Astrocyte (in vitro differentiated cells and primary cell): ENCODE measurements at regions not wholly inside any gene's neighbourhood (a gene's known extent, or its start where the extent isn't known, plus 50 kb on each side); places are given as distances from the start of the nearest gene placed in this dataset.

ENCODE experiments used
- DNase-seq: peaks from one replicate; pipeline ENCODE4 v3.0.0-alpha.2; 2010; ENCODE audit warnings: low read depth
- FAIRE-seq: peaks from 2 replicates; lab custom pipeline; 2011; peaks lifted over from hg19 to GRCh38; lab: Jason Lieb, UNC
- H2AFZ ChIP-seq: 2 replicates; pipeline ENCODE4 v1.6.0; 2012; ENCODE audit warnings: low read depth, low read length, inconsistent platforms
- H3K27ac ChIP-seq: 2 replicates; pipeline ENCODE4 v1.5.1; 2011; ENCODE audit warnings: low read depth, low read length, inconsistent platforms
- H3K27me3 ChIP-seq: 2 replicates; pipeline ENCODE4 v1.6.0; 2011; ENCODE audit warnings: low read length, inconsistent platforms; ENCODE audit not compliant: insufficient read depth
- H3K36me3 ChIP-seq: 2 replicates; pipeline ENCODE4 v1.5.1; 2011; ENCODE audit warnings: low read length, inconsistent platforms; ENCODE audit not compliant: insufficient read depth
- H3K4me1 ChIP-seq: 2 replicates; pipeline ENCODE4 v1.5.1; 2011; ENCODE audit warnings: low read length, inconsistent platforms; ENCODE audit not compliant: insufficient read depth
- H3K4me2 ChIP-seq: 2 replicates; pipeline ENCODE4 v1.6.0; 2012; ENCODE audit warnings: low read length, inconsistent platforms
- H3K4me3 ChIP-seq: 2 replicates; pipeline ENCODE4 v1.5.1; 2011; ENCODE audit warnings: low read depth, mild to moderate bottlenecking, low read length, inconsistent platforms; ENCODE audit not compliant: insufficient read depth
- H3K79me2 ChIP-seq: 2 replicates; pipeline ENCODE4 v1.6.0; 2012; ENCODE audit warnings: mild to moderate bottlenecking, low read length, inconsistent platforms; ENCODE audit not compliant: insufficient read depth
- H3K9ac ChIP-seq: 2 replicates; pipeline ENCODE4 v1.6.0; 2012; ENCODE audit warnings: mild to moderate bottlenecking, low read length, inconsistent platforms
- H3K9me3 ChIP-seq: 2 replicates; pipeline ENCODE4 v1.5.1; 2012; ENCODE audit warnings: low read depth, mild to moderate bottlenecking, low read length, inconsistent platforms; ENCODE audit not compliant: insufficient read depth
- H4K20me1 ChIP-seq: 2 replicates; pipeline ENCODE4 v1.6.0; 2012; ENCODE audit warnings: low read length, inconsistent platforms; ENCODE audit not compliant: insufficient read depth
- H3K27ac Mint-ChIP-seq: one replicate; pipeline ENCODE4 v1.8.0; 2021; ENCODE audit warnings: mild to moderate bottlenecking, mixed read lengths; ENCODE audit not compliant: unreplicated experiment
- H3K27me3 Mint-ChIP-seq: one replicate; pipeline ENCODE4 v1.8.0; 2021; ENCODE audit warnings: low read depth, mixed read lengths; ENCODE audit not compliant: unreplicated experiment
- H3K36me3 Mint-ChIP-seq: one replicate; pipeline ENCODE4 v1.8.0; 2021; ENCODE audit warnings: low read depth, mixed read lengths; ENCODE audit not compliant: unreplicated experiment
- H3K4me1 Mint-ChIP-seq: one replicate; pipeline ENCODE4 v1.8.0; 2021; ENCODE audit warnings: low read depth, mixed read lengths; ENCODE audit not compliant: unreplicated experiment
- H3K4me3 Mint-ChIP-seq: one replicate; pipeline ENCODE4 v1.8.0; 2021; ENCODE audit warnings: mild to moderate bottlenecking, moderate library complexity, mixed read lengths; ENCODE audit not compliant: unreplicated experiment
- H3K9me3 Mint-ChIP-seq: one replicate; pipeline ENCODE4 v1.8.0; 2021; ENCODE audit warnings: mild to moderate bottlenecking, mixed read lengths; ENCODE audit not compliant: unreplicated experiment
- CTCF ChIP-seq: IDR thresholded peaks from 2 replicates; pipeline ENCODE4 v1.5.1; 2011; ENCODE audit warnings: low read depth, mild to moderate bottlenecking, inconsistent platforms, low read length, moderate library complexity; ENCODE audit not compliant: insufficient read depth
- EZH2 ChIP-seq: IDR thresholded peaks from 2 replicates; pipeline ENCODE4 v1.6.1; 2012; ENCODE audit warnings: mild to moderate bottlenecking, low read length, inconsistent platforms; ENCODE audit not compliant: insufficient read depth

- Mint-ChIP-seq H3K9me3 (peaks cover 4% of the 10 kb centered on the region), H3K4me3 (no peak overlapping the region), H3K4me1 (peaks cover 3% of the 10 kb centered on the region), H3K36me3 (no peaks in the 10 kb centered on the region), H3K27ac (no peak overlapping the region), H3K27me3 (no peaks in the 10 kb centered on the region)
- Histone ChIP-seq H3K27ac (no peak overlapping the region), H3K79me2 (no peaks in the 10 kb centered on the region), H2AFZ (no peak overlapping the region), H3K36me3 (no peaks in the 10 kb centered on the region), H3K9me3 (no peaks in the 10 kb centered on the region), H3K4me2 (no peak overlapping the region), H4K20me1 (no peaks in the 10 kb centered on the region), H3K9ac (no peak overlapping the region), H3K27me3 (no peaks in the 10 kb centered on the region), H3K4me1 (no peaks in the 10 kb centered on the region), H3K4me3 (no peak overlapping the region)
- FAIRE-seq (no peak), DNase-seq (no peak)
- TF ChIP-seq EZH2 (no peak), CTCF (no peak)
Measured at GRCh38 chr4:32002037-32002747, 1282.0 kb downstream of the PCDH7 start.

GRCh38 chr4:32003548-32003947 is 1283.4 kb downstream of the PCDH7 start:
- Mint-ChIP-seq H3K36me3 (no peaks in the 10 kb centered on the region), H3K27ac (no peak overlapping the region), H3K27me3 (no peaks in the 10 kb centered on the region), H3K4me3 (no peak overlapping the region), H3K9me3 (peaks cover 2% of the 10 kb centered on the region), H3K4me1 (peaks cover 3% of the 10 kb centered on the region)
- H2AFZ ChIP-seq = no peak overlapping the region
- no peaks in the 10 kb centered on the region for H3K79me2 ChIP-seq
- DNase-seq = no peak
- H4K20me1 ChIP-seq = no peaks in the 10 kb centered on the region
- no peak overlapping the region for H3K9ac ChIP-seq
- no peaks in the 10 kb centered on the region for H3K27me3 ChIP-seq
- H3K36me3 ChIP-seq = no peaks in the 10 kb centered on the region
- no peak for FAIRE-seq
- TF ChIP-seq CTCF (no peak), EZH2 (no peak)
- H3K4me2 ChIP-seq = no peak overlapping the region
- H3K9me3 ChIP-seq = no peaks in the 10 kb centered on the region
- H3K4me1 ChIP-seq = no peaks in the 10 kb centered on the region
- H3K4me3 ChIP-seq = no peak overlapping the region
- no peak overlapping the region for H3K27ac ChIP-seq

GRCh38 chr4:32010221-32010620 is 1290.1 kb downstream of the PCDH7 start:
- Mint-ChIP-seq H3K36me3 (no peaks in the 10 kb centered on the region), H3K9me3 (peaks cover 2% of the 10 kb centered on the region), H3K4me1 (no peaks in the 10 kb centered on the region)

More at GRCh38 chr4:32010221-32010620, 1290.1 kb downstream of the PCDH7 start:
- DNase-seq = no peak
- Histone ChIP-seq H3K4me3 (no peak overlapping the region), H2AFZ (no peak overlapping the region), H3K9ac (no peak overlapping the region), H3K4me1 (no peaks in the 10 kb centered on the region), H3K79me2 (no peaks in the 10 kb centered on the region), H3K36me3 (no peaks in the 10 kb centered on the region), H3K27ac (no peak overlapping the region), H3K9me3 (peaks cover 2% of the 10 kb centered on the region), H3K27me3 (no peaks in the 10 kb centered on the region), H3K4me2 (no peak overlapping the region), H4K20me1 (no peaks in the 10 kb centered on the region)
- Mint-ChIP-seq H3K4me3 (no peak overlapping the region), H3K27me3 (no peaks in the 10 kb centered on the region), H3K27ac (no peak overlapping the region)
- no peak for TF ChIP-seq EZH2
- no peak for TF ChIP-seq CTCF
- no peak for FAIRE-seq
